WTC11 (cell line): ENCODE measurements at regions not wholly inside any gene's neighbourhood (a gene's known extent, or its start where the extent isn't known, plus 50 kb on each side); places are given as distances from the start of the nearest gene placed in this dataset.
A peak's percentile ranks its signal among the peaks of the same experiment; 100 is the strongest.
"Not testable (repeated sequence)": the region's sequence is repeated elsewhere in the genome, so short reads cannot be mapped to it uniquely, and the experiment has no call there.

Source experiments
- ATAC-seq: fragments of 200-7000 bp; cut with Tn5 transposase; 2 replicates; pipeline ENCODE4 v1.10.0; 2021; ENCODE audit warnings: mild to moderate bottlenecking, moderate library complexity
- CTCF ChIA-PET: fragments of 300-600 bp; sonication (Branson Sonifier 250); formaldehyde crosslinking; loops from one replicate; lab custom pipeline; 2021; ENCODE audit warnings: antibody characterized with exemption; lab: Charles Lee
- POLR2A ChIA-PET: fragments of 350-600 bp; sonication (Branson Sonifier 250); formaldehyde crosslinking; loops from one replicate; lab custom pipeline; 2021; ENCODE audit warnings: antibody characterized with exemption; lab: Charles Lee
- DNase-seq: peaks from one replicate; pipeline ENCODE4 v3.0.0; 2021; ENCODE audit warnings: low spot score
- H3K27ac Mint-ChIP-seq: 2 replicates; pipeline ENCODE4 v1.8.0; 2021; ENCODE audit warnings: mixed read lengths
- H3K27me3 Mint-ChIP-seq: 2 replicates; pipeline ENCODE4 v1.8.0; 2021; ENCODE audit warnings: low read depth, mild to moderate bottlenecking, moderate library complexity, mixed read lengths
- H3K36me3 Mint-ChIP-seq: 2 replicates; pipeline ENCODE4 v1.8.0; 2021; ENCODE audit warnings: mixed read lengths
- H3K4me1 Mint-ChIP-seq: 2 replicates; pipeline ENCODE4 v1.8.0; 2022; ENCODE audit warnings: mixed read lengths
- H3K4me3 Mint-ChIP-seq: 2 replicates; pipeline ENCODE4 v1.8.0; 2021; ENCODE audit warnings: mild to moderate bottlenecking, moderate library complexity, mixed read lengths
- H3K9me3 Mint-ChIP-seq: 2 replicates; pipeline ENCODE4 v1.8.0; 2021; ENCODE audit warnings: mixed read lengths
- CREB1 ChIP-seq: sonication (generic); formaldehyde crosslinking; IDR thresholded peaks from 2 replicates; pipeline ENCODE4 v1.8.0; 2023; ENCODE audit warnings: mild to moderate bottlenecking, missing genetic modification reagents
- FOXP1 ChIP-seq: sonication (generic); formaldehyde crosslinking; IDR thresholded peaks from 2 replicates; pipeline ENCODE4 v1.8.0; 2022; ENCODE audit warnings: missing genetic modification reagents, mild to moderate bottlenecking, moderate library complexity, borderline replicate concordance
- GRHL2 ChIP-seq: fragments of 250-450 bp; sonication (Bioruptor Pico); IDR thresholded peaks from 2 replicates; pipeline ENCODE4 v1.8.0; 2022; ENCODE audit warnings: mild to moderate bottlenecking, moderate library complexity; ENCODE audit not compliant: insufficient replicate concordance, severe bottlenecking
- MYBL2 ChIP-seq: sonication (generic); formaldehyde crosslinking; IDR thresholded peaks from 2 replicates; pipeline ENCODE4 v1.8.1; 2023; ENCODE audit warnings: mild to moderate bottlenecking, moderate library complexity, missing genetic modification reagents
- NFE2L1 ChIP-seq: sonication (generic); formaldehyde crosslinking; IDR thresholded peaks from 2 replicates; pipeline ENCODE4 v1.8.1; 2023; ENCODE audit warnings: missing genetic modification reagents
- NR2C2 ChIP-seq: sonication (generic); formaldehyde crosslinking; IDR thresholded peaks from 2 replicates; pipeline ENCODE4 v1.8.0; 2022; ENCODE audit warnings: mild to moderate bottlenecking, missing genetic modification reagents
- NR3C1 ChIP-seq: sonication (generic); formaldehyde crosslinking; conservative IDR thresholded peaks from 2 replicates; pipeline ENCODE4 v1.8.1; 2023; ENCODE audit warnings: low read depth, mild to moderate bottlenecking, missing genetic modification reagents
- SMAD3 ChIP-seq: sonication (generic); formaldehyde crosslinking; IDR thresholded peaks from 2 replicates; pipeline ENCODE4 v1.8.0; 2022; ENCODE audit warnings: missing genetic modification reagents, mild to moderate bottlenecking, borderline replicate concordance
- SOX15 ChIP-seq: fragments of 250-450 bp; sonication (Bioruptor Pico); IDR thresholded peaks from 2 replicates; pipeline ENCODE4 v1.9.0; 2021; ENCODE audit warnings: mild to moderate bottlenecking
- ZNF121 ChIP-seq: sonication (generic); formaldehyde crosslinking; IDR thresholded peaks from 2 replicates; pipeline ENCODE4 v1.8.0; 2023; ENCODE audit warnings: missing genetic modification reagents
- ZNF396 ChIP-seq: fragments of 250-450 bp; sonication (Bioruptor Pico); IDR thresholded peaks from 2 replicates; pipeline ENCODE4 v1.8.0; 2021; ENCODE audit warnings: mild to moderate bottlenecking, moderate library complexity, borderline replicate concordance
- TF ChIP-seq, protein P1 (sequence below): sonication (generic); formaldehyde crosslinking; IDR thresholded peaks from 2 replicates; pipeline ENCODE4 v1.8.1; 2023; ENCODE audit warnings: mild to moderate bottlenecking, missing genetic modification reagents, moderate library complexity
- TF ChIP-seq, protein P2 (sequence below): sonication (generic); formaldehyde crosslinking; IDR thresholded peaks from 2 replicates; pipeline ENCODE4 v1.8.0; 2023; ENCODE audit warnings: missing genetic modification reagents, mild to moderate bottlenecking, borderline replicate concordance
- TF ChIP-seq, protein P3 (sequence below): sonication (generic); formaldehyde crosslinking; IDR thresholded peaks from 2 replicates; pipeline ENCODE4 v1.8.1; 2023; ENCODE audit warnings: mild to moderate bottlenecking, missing genetic modification reagents, borderline replicate concordance
- TF ChIP-seq, protein P4 (sequence below): sonication (generic); formaldehyde crosslinking; IDR thresholded peaks from 2 replicates; pipeline ENCODE4 v1.8.1; 2023; ENCODE audit warnings: mild to moderate bottlenecking, missing genetic modification reagents
- TF ChIP-seq, protein P5 (sequence below): sonication (generic); formaldehyde crosslinking; IDR thresholded peaks from 2 replicates; pipeline ENCODE4 v1.8.0; 2022; ENCODE audit warnings: mild to moderate bottlenecking, missing genetic modification reagents
- TF ChIP-seq, protein P6 (sequence below): fragments of 250-450 bp; sonication (Bioruptor Pico); IDR thresholded peaks from 2 replicates; pipeline ENCODE4 v1.9.0; 2021; ENCODE audit warnings: moderate library complexity, mild to moderate bottlenecking, inconsistent platforms, borderline replicate concordance

DNA sequence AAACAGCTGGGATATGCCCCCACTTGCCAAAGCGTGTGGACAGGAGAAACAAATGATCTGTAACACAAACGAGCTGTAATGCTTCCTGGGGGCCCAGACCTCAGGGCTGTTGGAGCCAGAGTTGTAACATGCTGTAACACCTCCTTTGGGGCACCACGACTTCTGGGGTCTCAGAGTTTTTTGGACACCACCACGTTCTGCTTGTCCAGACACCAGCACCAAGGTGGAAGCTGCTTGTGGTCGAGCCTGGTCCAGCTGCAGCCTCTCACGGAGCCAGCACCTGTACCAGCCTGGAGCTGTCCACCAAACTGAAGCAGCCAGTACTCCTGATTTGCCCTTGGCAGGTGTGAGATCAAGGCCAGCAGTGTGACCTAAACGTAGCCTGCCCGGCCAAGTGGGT, 879.4 kb downstream of the SLC6A15 start:
- TF ChIP-seq, protein P1, sequence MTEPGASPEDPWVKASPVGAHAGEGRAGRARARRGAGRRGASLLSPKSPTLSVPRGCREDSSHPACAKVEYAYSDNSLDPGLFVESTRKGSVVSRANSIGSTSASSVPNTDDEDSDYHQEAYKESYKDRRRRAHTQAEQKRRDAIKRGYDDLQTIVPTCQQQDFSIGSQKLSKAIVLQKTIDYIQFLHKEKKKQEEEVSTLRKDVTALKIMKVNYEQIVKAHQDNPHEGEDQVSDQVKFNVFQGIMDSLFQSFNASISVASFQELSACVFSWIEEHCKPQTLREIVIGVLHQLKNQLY (CRISPR knock-in tag): no peak
- TF ChIP-seq SMAD3 (CRISPR knock-in tag) (no peak), GRHL2 (CRISPR knock-in tag) (no peak)
- no peak overlapping the region for H3K27ac Mint-ChIP-seq
- ATAC-seq: no peak
- H3K36me3 Mint-ChIP-seq: peaks cover 10% of the 10 kb centered on the region
- POLR2A ChIA-PET: no interaction called here
- CTCF ChIA-PET: interaction anchor here (0.7 kb wide), 1 partner anchor 54 kb away, joined by 3 read pairs; no protein-coding TSS in a partner anchor
- peaks cover 5% of the 10 kb centered on the region; the same call in 1 of the 2 replicates for H3K4me1 Mint-ChIP-seq
- no peak for DNase-seq
- peaks cover 18% of the 10 kb centered on the region for H3K9me3 Mint-ChIP-seq
- peaks cover 21% of the 10 kb centered on the region for H3K27me3 Mint-ChIP-seq
- H3K4me3 Mint-ChIP-seq: no peak overlapping the region

DNA sequence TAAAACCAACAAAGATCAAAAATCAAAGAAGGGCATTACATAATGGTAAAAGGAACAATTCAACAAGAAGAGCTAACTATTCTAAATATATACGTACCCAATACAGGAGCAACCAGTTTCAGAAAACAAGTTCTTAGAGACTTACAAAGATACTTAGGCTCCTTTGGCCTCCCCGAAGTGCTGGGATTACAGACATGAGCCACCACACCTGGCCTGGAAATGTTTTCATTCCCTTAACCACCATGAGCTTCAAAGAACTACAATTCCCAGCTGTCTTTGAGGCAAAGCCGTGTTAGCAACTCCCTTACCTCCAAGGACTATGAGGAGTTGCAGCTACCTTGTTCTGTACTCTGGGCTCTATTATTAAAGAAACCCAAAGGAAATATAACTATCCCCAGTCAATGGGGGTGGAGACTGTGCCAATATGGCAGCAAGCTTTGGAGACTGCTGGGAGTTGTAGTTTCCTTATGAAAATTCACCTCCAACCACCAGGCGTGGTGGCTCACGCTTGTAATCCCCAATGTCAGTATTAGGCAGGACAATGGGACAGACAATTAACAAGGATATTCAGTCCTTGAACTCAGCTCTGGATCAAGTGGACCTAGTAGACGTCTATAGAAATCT, 893.9 kb downstream of the SLC6A15 start:
- H3K36me3 Mint-ChIP-seq, POLR2A ChIA-PET, H3K27ac Mint-ChIP-seq, CTCF ChIA-PET, H3K4me1 Mint-ChIP-seq, H3K27me3 Mint-ChIP-seq, DNase-seq: not testable (repeated sequence)
- peak; percentile 96 for ATAC-seq
- Mint-ChIP-seq H3K4me3 (peak overlapping the region; percentile 27; the same call in 1 of the 2 replicates), H3K9me3 (peaks cover 18% of the 10 kb centered on the region)

DNA sequence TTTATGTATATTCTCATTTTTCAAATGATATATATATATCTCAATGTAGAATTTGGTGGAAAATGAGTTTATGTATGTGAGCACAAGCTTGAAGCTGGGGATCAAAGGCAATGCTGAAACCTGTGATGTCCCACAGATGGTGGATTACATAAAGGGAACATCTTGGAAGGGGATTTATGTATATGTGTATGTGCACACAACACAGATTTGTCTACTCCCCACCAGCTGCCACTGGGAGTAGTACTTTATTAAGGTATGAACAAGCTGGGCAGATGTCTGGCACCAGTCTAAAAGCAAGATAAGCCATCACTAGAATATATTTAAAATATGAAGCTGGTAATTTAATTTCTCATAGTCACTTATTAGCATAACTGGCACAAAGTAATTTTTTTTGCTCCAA, 895.6 kb downstream of the SLC6A15 start:
- Mint-ChIP-seq H3K27ac (no peak overlapping the region), H3K9me3 (peaks cover 23% of the 10 kb centered on the region), H3K4me1 (no peaks in the 10 kb centered on the region), H3K4me3 (no peak overlapping the region), H3K36me3 (peaks cover 8% of the 10 kb centered on the region; the same call in 1 of the 2 replicates), H3K27me3 (peaks cover 7% of the 10 kb centered on the region)
- DNase-seq: no peak
- ATAC-seq: no peak
- POLR2A ChIA-PET: no interaction called here
- TF ChIP-seq FOXP1 (CRISPR knock-in tag) (no peak), MYBL2 (no peak), ZNF121 (CRISPR knock-in tag) (no peak), NR2C2 (no peak), ZNF396 (no peak), NR3C1 (CRISPR knock-in tag) (no peak), NFE2L1 (CRISPR knock-in tag) (no peak), SOX15 (no peak), CREB1 (CRISPR knock-in tag) (no peak)
- TF ChIP-seq, protein P2, sequence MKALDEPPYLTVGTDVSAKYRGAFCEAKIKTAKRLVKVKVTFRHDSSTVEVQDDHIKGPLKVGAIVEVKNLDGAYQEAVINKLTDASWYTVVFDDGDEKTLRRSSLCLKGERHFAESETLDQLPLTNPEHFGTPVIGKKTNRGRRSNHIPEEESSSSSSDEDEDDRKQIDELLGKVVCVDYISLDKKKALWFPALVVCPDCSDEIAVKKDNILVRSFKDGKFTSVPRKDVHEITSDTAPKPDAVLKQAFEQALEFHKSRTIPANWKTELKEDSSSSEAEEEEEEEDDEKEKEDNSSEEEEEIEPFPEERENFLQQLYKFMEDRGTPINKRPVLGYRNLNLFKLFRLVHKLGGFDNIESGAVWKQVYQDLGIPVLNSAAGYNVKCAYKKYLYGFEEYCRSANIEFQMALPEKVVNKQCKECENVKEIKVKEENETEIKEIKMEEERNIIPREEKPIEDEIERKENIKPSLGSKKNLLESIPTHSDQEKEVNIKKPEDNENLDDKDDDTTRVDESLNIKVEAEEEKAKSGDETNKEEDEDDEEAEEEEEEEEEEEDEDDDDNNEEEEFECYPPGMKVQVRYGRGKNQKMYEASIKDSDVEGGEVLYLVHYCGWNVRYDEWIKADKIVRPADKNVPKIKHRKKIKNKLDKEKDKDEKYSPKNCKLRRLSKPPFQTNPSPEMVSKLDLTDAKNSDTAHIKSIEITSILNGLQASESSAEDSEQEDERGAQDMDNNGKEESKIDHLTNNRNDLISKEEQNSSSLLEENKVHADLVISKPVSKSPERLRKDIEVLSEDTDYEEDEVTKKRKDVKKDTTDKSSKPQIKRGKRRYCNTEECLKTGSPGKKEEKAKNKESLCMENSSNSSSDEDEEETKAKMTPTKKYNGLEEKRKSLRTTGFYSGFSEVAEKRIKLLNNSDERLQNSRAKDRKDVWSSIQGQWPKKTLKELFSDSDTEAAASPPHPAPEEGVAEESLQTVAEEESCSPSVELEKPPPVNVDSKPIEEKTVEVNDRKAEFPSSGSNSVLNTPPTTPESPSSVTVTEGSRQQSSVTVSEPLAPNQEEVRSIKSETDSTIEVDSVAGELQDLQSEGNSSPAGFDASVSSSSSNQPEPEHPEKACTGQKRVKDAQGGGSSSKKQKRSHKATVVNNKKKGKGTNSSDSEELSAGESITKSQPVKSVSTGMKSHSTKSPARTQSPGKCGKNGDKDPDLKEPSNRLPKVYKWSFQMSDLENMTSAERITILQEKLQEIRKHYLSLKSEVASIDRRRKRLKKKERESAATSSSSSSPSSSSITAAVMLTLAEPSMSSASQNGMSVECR (CRISPR knock-in tag): no peak
- TF ChIP-seq, protein P3, sequence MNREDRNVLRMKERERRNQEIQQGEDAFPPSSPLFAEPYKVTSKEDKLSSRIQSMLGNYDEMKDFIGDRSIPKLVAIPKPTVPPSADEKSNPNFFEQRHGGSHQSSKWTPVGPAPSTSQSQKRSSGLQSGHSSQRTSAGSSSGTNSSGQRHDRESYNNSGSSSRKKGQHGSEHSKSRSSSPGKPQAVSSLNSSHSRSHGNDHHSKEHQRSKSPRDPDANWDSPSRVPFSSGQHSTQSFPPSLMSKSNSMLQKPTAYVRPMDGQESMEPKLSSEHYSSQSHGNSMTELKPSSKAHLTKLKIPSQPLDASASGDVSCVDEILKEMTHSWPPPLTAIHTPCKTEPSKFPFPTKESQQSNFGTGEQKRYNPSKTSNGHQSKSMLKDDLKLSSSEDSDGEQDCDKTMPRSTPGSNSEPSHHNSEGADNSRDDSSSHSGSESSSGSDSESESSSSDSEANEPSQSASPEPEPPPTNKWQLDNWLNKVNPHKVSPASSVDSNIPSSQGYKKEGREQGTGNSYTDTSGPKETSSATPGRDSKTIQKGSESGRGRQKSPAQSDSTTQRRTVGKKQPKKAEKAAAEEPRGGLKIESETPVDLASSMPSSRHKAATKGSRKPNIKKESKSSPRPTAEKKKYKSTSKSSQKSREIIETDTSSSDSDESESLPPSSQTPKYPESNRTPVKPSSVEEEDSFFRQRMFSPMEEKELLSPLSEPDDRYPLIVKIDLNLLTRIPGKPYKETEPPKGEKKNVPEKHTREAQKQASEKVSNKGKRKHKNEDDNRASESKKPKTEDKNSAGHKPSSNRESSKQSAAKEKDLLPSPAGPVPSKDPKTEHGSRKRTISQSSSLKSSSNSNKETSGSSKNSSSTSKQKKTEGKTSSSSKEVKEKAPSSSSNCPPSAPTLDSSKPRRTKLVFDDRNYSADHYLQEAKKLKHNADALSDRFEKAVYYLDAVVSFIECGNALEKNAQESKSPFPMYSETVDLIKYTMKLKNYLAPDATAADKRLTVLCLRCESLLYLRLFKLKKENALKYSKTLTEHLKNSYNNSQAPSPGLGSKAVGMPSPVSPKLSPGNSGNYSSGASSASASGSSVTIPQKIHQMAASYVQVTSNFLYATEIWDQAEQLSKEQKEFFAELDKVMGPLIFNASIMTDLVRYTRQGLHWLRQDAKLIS: no peak
- TF ChIP-seq, protein P4, sequence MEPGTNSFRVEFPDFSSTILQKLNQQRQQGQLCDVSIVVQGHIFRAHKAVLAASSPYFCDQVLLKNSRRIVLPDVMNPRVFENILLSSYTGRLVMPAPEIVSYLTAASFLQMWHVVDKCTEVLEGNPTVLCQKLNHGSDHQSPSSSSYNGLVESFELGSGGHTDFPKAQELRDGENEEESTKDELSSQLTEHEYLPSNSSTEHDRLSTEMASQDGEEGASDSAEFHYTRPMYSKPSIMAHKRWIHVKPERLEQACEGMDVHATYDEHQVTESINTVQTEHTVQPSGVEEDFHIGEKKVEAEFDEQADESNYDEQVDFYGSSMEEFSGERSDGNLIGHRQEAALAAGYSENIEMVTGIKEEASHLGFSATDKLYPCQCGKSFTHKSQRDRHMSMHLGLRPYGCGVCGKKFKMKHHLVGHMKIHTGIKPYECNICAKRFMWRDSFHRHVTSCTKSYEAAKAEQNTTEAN: no peak
- TF ChIP-seq, protein P5, sequence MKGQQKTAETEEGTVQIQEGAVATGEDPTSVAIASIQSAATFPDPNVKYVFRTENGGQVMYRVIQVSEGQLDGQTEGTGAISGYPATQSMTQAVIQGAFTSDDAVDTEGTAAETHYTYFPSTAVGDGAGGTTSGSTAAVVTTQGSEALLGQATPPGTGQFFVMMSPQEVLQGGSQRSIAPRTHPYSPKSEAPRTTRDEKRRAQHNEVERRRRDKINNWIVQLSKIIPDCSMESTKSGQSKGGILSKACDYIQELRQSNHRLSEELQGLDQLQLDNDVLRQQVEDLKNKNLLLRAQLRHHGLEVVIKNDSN (CRISPR knock-in tag): no peak
- TF ChIP-seq, protein P6, sequence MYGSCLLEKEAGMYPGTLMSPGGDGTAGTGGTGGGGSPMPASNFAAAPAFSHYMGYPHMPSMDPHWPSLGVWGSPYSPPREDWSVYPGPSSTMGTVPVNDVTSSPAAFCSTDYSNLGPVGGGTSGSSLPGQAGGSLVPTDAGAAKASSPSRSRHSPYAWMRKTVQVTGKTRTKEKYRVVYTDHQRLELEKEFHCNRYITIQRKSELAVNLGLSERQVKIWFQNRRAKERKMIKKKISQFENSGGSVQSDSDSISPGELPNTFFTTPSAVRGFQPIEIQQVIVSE (CRISPR knock-in tag): no peak
- CTCF ChIA-PET: no interaction called here
